Fibroblast of lung (primary cell): ENCODE measurements at regions not wholly inside any gene's neighbourhood (a gene's known extent, or its start where the extent isn't known, plus 50 kb on each side); places are given as distances from the start of the nearest gene placed in this dataset.

ENCODE experiments used
- DNase-seq, 2 donors: peaks; one replicate each; pipeline versions ENCODE4 v3.0.0 to v3.0.0-alpha.2; 2010; ENCODE audit warnings: low read depth in 2 of 2
- H2AFZ ChIP-seq: 2 replicates; pipeline ENCODE4 v1.5.1; 2012; ENCODE audit warnings: low read length, control low read depth, inconsistent platforms
- H3K27ac ChIP-seq: 2 replicates; pipeline ENCODE4 v1.5.1; 2011; ENCODE audit warnings: low read length, control low read depth; ENCODE audit not compliant: insufficient read depth
- H3K27me3 ChIP-seq: 2 replicates; pipeline ENCODE4 v1.5.1; 2011; ENCODE audit warnings: mild to moderate bottlenecking, low read length; ENCODE audit not compliant: control insufficient read depth, insufficient read depth
- H3K36me3 ChIP-seq: 2 replicates; pipeline ENCODE4 v1.5.1; 2011; ENCODE audit warnings: low read length; ENCODE audit not compliant: control insufficient read depth, insufficient read depth
- H3K4me1 ChIP-seq: 2 replicates; pipeline ENCODE4 v1.5.1; 2011; ENCODE audit warnings: low read length; ENCODE audit not compliant: control insufficient read depth, insufficient read depth; ENCODE audit errors: extremely low read depth
- H3K4me2 ChIP-seq: 2 replicates; pipeline ENCODE4 v1.5.1; 2011; ENCODE audit warnings: low read length, control low read depth; ENCODE audit not compliant: insufficient read depth; ENCODE audit errors: extremely low read depth
- H3K4me3 ChIP-seq, 4 experiments: fragments of 200-600 bp in 1 of 4; sonication (generic) in 1 of 4; replicated peaks in 1 of 4; 2 replicates each; pipeline ENCODE4 v1.5.1; 2011 to 2016; ENCODE audit warnings: low read length in 4 of 4, low read depth in 3 of 4, mild to moderate bottlenecking in 3 of 4, control low read depth in 2 of 4, inconsistent platforms in 1 of 4, mixed read lengths in 1 of 4; ENCODE audit not compliant: insufficient read depth in 1 of 4; ENCODE audit errors: control extremely low read depth in 1 of 4
- H3K79me2 ChIP-seq: 2 replicates; pipeline ENCODE4 v1.5.1; 2012; ENCODE audit warnings: mild to moderate bottlenecking, low read length, inconsistent platforms; ENCODE audit not compliant: control insufficient read depth, insufficient read depth
- H3K9ac ChIP-seq: 2 replicates; pipeline ENCODE4 v1.5.1; 2011; ENCODE audit warnings: mild to moderate bottlenecking, low read length, control low read depth; ENCODE audit not compliant: insufficient read depth
- H3K9me3 ChIP-seq: 2 replicates; pipeline ENCODE4 v1.5.1; 2012; ENCODE audit warnings: low read depth, low read length; ENCODE audit not compliant: control insufficient read depth, insufficient read depth
- H4K20me1 ChIP-seq: 2 replicates; pipeline ENCODE4 v1.5.1; 2011; ENCODE audit warnings: low read length; ENCODE audit not compliant: control insufficient read depth, insufficient read depth; ENCODE audit errors: extremely low read depth
- EZH2 ChIP-seq: IDR thresholded peaks from 2 replicates; pipeline ENCODE4 v1.5.1; 2012; ENCODE audit warnings: low read length, control low read depth, mild to moderate bottlenecking; ENCODE audit errors: missing control alignments
- TF ChIP-seq, protein P1 (sequence below), 2 donors: IDR thresholded peaks in 1 of 2; conservative IDR thresholded peaks in 1 of 2; 1 replicate in 1 of 2; 2 replicates in 1 of 2; pipeline ENCODE4 v1.5.1; 2011 to 2012; ENCODE audit warnings: low read length in 2 of 2, control low read depth in 1 of 2, inconsistent platforms in 1 of 2, low read depth in 1 of 2, mild to moderate bottlenecking in 1 of 2

DNA sequence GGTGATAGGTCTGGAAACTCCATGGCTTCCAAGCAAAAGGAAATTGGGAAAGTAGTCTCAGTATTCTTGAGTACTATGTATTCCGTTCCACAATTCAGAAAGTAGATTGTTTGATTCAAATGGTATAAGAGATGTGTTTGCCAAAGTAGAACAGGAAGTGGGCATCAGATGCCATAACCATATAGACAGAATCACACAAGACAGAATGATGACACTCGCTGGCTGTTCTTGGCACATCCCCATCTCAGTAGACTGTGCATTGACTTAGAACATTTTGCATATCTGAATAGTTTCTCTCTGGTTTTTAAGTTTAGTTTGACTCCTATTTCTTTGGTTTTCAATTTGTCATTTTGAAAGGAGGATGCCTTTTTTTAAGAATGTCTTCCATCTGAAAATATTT, 221.1 kb upstream of the RGS6 start:
- peak overlapping the region; percentile 27 for H3K27ac ChIP-seq
- peaks cover 6% of the 10 kb centered on the region for H3K36me3 ChIP-seq
- no peak overlapping the region for H3K9ac ChIP-seq
- H3K4me3 ChIP-seq: no peak overlapping the region
- H4K20me1 ChIP-seq: no peaks in the 10 kb centered on the region
- no peak for TF ChIP-seq EZH2
- TF ChIP-seq, protein P1, sequence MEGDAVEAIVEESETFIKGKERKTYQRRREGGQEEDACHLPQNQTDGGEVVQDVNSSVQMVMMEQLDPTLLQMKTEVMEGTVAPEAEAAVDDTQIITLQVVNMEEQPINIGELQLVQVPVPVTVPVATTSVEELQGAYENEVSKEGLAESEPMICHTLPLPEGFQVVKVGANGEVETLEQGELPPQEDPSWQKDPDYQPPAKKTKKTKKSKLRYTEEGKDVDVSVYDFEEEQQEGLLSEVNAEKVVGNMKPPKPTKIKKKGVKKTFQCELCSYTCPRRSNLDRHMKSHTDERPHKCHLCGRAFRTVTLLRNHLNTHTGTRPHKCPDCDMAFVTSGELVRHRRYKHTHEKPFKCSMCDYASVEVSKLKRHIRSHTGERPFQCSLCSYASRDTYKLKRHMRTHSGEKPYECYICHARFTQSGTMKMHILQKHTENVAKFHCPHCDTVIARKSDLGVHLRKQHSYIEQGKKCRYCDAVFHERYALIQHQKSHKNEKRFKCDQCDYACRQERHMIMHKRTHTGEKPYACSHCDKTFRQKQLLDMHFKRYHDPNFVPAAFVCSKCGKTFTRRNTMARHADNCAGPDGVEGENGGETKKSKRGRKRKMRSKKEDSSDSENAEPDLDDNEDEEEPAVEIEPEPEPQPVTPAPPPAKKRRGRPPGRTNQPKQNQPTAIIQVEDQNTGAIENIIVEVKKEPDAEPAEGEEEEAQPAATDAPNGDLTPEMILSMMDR (conservative IDR thresholded peaks at IDR 0.05 in 1 of 2, IDR thresholded peaks at IDR 0.05 in 1 of 2; ENCODE audit: low read depth in 1 of 2, low read length in 2 of 2): no peak
- no peaks in the 10 kb centered on the region for H3K27me3 ChIP-seq
- H3K9me3 ChIP-seq: no peaks in the 10 kb centered on the region
- no peak overlapping the region for H2AFZ ChIP-seq
- H3K4me1 ChIP-seq: peaks cover 28% of the 10 kb centered on the region
- peak in 1 of 2 donors; percentile 15 for DNase-seq
- H3K79me2 ChIP-seq: no peaks in the 10 kb centered on the region
- H3K4me2 ChIP-seq: no peak overlapping the region

DNA sequence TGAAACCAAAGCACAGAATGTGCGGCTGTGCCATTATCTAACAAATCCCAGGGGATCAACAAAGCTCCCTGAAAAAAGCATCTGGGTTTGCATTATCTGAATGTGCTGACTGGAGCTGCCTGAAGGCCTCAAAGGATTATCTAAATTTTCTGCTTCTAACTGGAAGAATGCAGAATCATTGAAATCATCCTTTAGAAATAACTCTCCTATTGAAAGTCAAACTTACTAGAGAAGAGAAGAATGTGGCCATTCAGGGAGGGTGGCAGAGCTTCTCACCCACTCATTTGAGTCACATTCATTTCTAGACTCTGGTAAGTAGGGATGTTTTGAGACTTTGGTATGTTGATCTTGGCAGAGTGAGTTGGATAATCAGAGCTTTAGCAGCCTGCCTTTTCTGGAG, 220.6 kb upstream of the RGS6 start:
- peak overlapping the region; percentile 33 for H3K4me2 ChIP-seq
- H3K4me1 ChIP-seq: peaks cover 28% of the 10 kb centered on the region
- TF ChIP-seq, protein P1 (conservative IDR thresholded peaks at IDR 0.05 in 1 of 2, IDR thresholded peaks at IDR 0.05 in 1 of 2; ENCODE audit: low read depth in 1 of 2, low read length in 2 of 2): no peak
- TF ChIP-seq EZH2: no peak
- no peaks in the 10 kb centered on the region for H3K79me2 ChIP-seq
- no peak overlapping the region for H3K9ac ChIP-seq
- peaks cover 6% of the 10 kb centered on the region for H3K36me3 ChIP-seq
- peak overlapping the region; percentile 27 for H3K27ac ChIP-seq
- H3K9me3 ChIP-seq: no peaks in the 10 kb centered on the region
- H3K4me3 ChIP-seq: no peak overlapping the region
- H2AFZ ChIP-seq: no peak overlapping the region
- H4K20me1 ChIP-seq: no peaks in the 10 kb centered on the region
- DNase-seq: peak; percentile 87 to 99
- no peaks in the 10 kb centered on the region for H3K27me3 ChIP-seq

DNA sequence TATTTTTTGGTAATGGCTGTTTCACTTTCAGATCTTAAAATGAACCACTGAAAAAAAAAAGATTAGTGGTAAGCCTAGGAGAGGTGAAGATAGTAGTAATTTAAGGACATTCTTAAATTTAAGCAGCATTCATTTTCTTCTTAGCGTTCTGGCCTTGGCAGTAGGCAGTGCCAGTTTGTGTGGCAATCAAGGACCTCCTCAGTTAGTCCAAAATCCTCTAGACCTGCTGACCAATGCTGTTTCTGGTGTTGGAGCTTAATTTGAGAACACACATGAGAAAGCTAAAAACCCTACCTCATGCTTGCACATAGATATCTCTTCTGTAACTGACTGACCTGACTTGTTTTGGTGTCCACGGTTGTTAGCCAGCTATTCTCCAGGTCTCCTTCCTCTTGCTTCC, 219.8 kb upstream of the RGS6 start:
- Histone ChIP-seq H4K20me1 (no peaks in the 10 kb centered on the region), H3K27ac (peak overlapping the region; percentile 19), H3K27me3 (no peaks in the 10 kb centered on the region), H3K79me2 (no peaks in the 10 kb centered on the region), H2AFZ (no peak overlapping the region), H3K36me3 (peaks cover 6% of the 10 kb centered on the region), H3K9me3 (no peaks in the 10 kb centered on the region), H3K4me1 (peaks cover 28% of the 10 kb centered on the region), H3K4me3 (no peak overlapping the region), H3K9ac (no peak overlapping the region), H3K4me2 (no peak overlapping the region)
- no peak for TF ChIP-seq EZH2
- TF ChIP-seq, protein P1 (conservative IDR thresholded peaks at IDR 0.05 in 1 of 2, IDR thresholded peaks at IDR 0.05 in 1 of 2; ENCODE audit: low read depth in 1 of 2, low read length in 2 of 2): no peak
- no peak for DNase-seq
